GM12878 (cell line): ENCODE measurements at regions not wholly inside any gene's neighbourhood (a gene's known extent, or its start where the extent isn't known, plus 50 kb on each side); places are given as distances from the start of the nearest gene placed in this dataset.

Experiments used
- ATAC-seq: fragments of 200-7000 bp; cut with Tn5 transposase; 3 replicates; pipeline ENCODE4 v1.9.1; 2020; ENCODE audit warnings: mild to moderate bottlenecking, moderate library complexity
- BruUV-seq: library from RNA; stranded (reverse); fragments of 400-500 nt; replicated peaks from 2 replicates; lab custom pipeline; 2021; lab: Mats Ljungman, UMichigan
- CTCF ChIA-PET: fragments of 300-600 bp; sonication (Branson Sonifier 250); formaldehyde crosslinking; extraction: SDS; loops from one replicate; lab custom pipeline; 2021; ENCODE audit warnings: inconsistent platforms; lab: Yijun Ruan, JAX
- POLR2A ChIA-PET: fragments of 350-600 bp; formaldehyde crosslinking; extraction: SDS; loops from one replicate; lab custom pipeline; 2021; ENCODE audit warnings: inconsistent platforms; lab: Charles Lee
- RAD21 ChIA-PET: fragments of 300-600 bp; sonication (Branson Sonifier 250); formaldehyde crosslinking; loops from one replicate; lab custom pipeline; 2023; ENCODE audit warnings: antibody characterized with exemption; ENCODE audit not compliant: unreplicated experiment; lab: Charles Lee
- SMC1A ChIA-PET: fragments of 300-600 bp; sonication (Branson Sonifier 250); formaldehyde crosslinking; loops from one replicate; lab custom pipeline; 2023; ENCODE audit not compliant: unreplicated experiment, uncharacterized antibody; lab: Charles Lee
- DNase-seq: peaks from one replicate; pipeline ENCODE4 v3.0.0-alpha.2; 2011; ENCODE audit warnings: low read depth, low spot score
- FAIRE-seq: peaks from 3 replicates; lab custom pipeline; 2011; peaks lifted over from hg19 to GRCh38; lab: Jason Lieb, UNC
- H2AFZ ChIP-seq: 2 replicates; pipeline ENCODE4 v1.6.0; 2011; ENCODE audit warnings: low read depth, low read length, control low read depth; ENCODE audit not compliant: control insufficient read depth
- H3K27ac ChIP-seq: 2 replicates; pipeline ENCODE4 v1.5.1; 2011; ENCODE audit warnings: control low read depth; ENCODE audit not compliant: control insufficient read depth, insufficient read depth
- H3K27me3 ChIP-seq, 2 experiments: replicated peaks in 1 of 2; 2 replicates each; pipeline versions ENCODE4 v1.6.0 to v1.6.1; 2011; ENCODE audit warnings: low read length in 1 of 2; ENCODE audit not compliant: control insufficient read depth in 2 of 2, insufficient read depth in 2 of 2
- H3K36me3 ChIP-seq, 2 experiments: 2 replicates each; pipeline ENCODE4 v1.5.1; 2011; ENCODE audit warnings: low read length in 1 of 2; ENCODE audit not compliant: control insufficient read depth in 2 of 2, insufficient read depth in 2 of 2
- H3K4me1 ChIP-seq: 2 replicates; pipeline ENCODE4 v1.6.1; 2011; ENCODE audit warnings: mild to moderate bottlenecking, low read length, moderate library complexity, mixed read lengths; ENCODE audit not compliant: control insufficient read depth, insufficient read depth
- H3K4me2 ChIP-seq: 2 replicates; pipeline ENCODE4 v1.6.0; 2011; ENCODE audit warnings: control low read depth; ENCODE audit not compliant: control insufficient read depth, insufficient read depth
- H3K4me3 ChIP-seq: fragments of 200-600 bp; sonication (generic); 2 replicates; pipeline ENCODE4 v1.5.1; 2016
- H3K79me2 ChIP-seq: 2 replicates; pipeline ENCODE4 v1.6.0; 2011; ENCODE audit warnings: low read length; ENCODE audit not compliant: control insufficient read depth, insufficient read depth
- H3K9ac ChIP-seq: 2 replicates; pipeline ENCODE4 v1.8.0; 2011; ENCODE audit warnings: low read length, control low read depth, mixed read lengths; ENCODE audit not compliant: control insufficient read depth, insufficient read depth
- H3K9me3 ChIP-seq: replicated peaks from 3 replicates; pipeline ENCODE4 v1.5.1; 2011; ENCODE audit warnings: mild to moderate bottlenecking, low read length; ENCODE audit not compliant: control insufficient read depth, insufficient read depth
- H4K20me1 ChIP-seq: 2 replicates; pipeline ENCODE4 v1.6.0; 2011; ENCODE audit not compliant: control insufficient read depth, insufficient read depth
- BMI1 ChIP-seq: fragments of 450-650 bp; IDR thresholded peaks from 2 replicates; pipeline ENCODE4 v1.6.1; 2016; ENCODE audit warnings: mild to moderate bottlenecking, moderate library complexity, borderline replicate concordance
- FOS ChIP-seq: IDR thresholded peaks from 3 replicates; pipeline ENCODE4 v1.6.1; 2011; ENCODE audit warnings: borderline replicate concordance; ENCODE audit not compliant: insufficient read length; ENCODE audit errors: extremely low read depth
- IKZF2 ChIP-seq, 2 experiments: fragments of 450-650 bp; IDR thresholded peaks; 2 replicates each; pipeline ENCODE4 v1.6.1; 2017; ENCODE audit warnings: mild to moderate bottlenecking in 2 of 2, moderate library complexity in 2 of 2
- IRF4 ChIP-seq: IDR thresholded peaks from 2 replicates; pipeline ENCODE4 v1.6.1; 2011; ENCODE audit warnings: low read depth, low read length
- MEF2A ChIP-seq: IDR thresholded peaks from 2 replicates; pipeline ENCODE4 v1.6.1; 2011; ENCODE audit warnings: low read depth, mild to moderate bottlenecking, low read length, moderate library complexity; ENCODE audit not compliant: insufficient read depth
- SPI1 ChIP-seq: IDR thresholded peaks from 2 replicates; pipeline ENCODE4 v1.6.1; 2011; ENCODE audit warnings: low read depth, mild to moderate bottlenecking, low read length, moderate library complexity, borderline replicate concordance; ENCODE audit not compliant: insufficient read depth
- TCF7 ChIP-seq: IDR thresholded peaks from 2 replicates; pipeline ENCODE4 v1.6.1; 2014; ENCODE audit warnings: antibody characterized with exemption, borderline replicate concordance
- WGBS: methylation state at CpG from one replicate; pipeline ENCODE4 v1.1.6; 2016; ENCODE audit warnings: low lambda C conversion rate; ENCODE audit not compliant: insufficient replicate concordance, insufficient coverage; ENCODE audit errors: missing lambda C conversion rate; 5-methylcytosine and 5-hydroxymethylcytosine counted together
- in situ Hi-C: fragments of 300-500 bp; cut with MboI; formaldehyde crosslinking; loops from 9 replicates; pipeline ENCODE4 v1.14.3; 2018; ENCODE audit warnings: mixed read lengths
- intact Hi-C: fragments of 100-400 bp; cut with micrococcal nuclease; formaldehyde crosslinking; loops from one replicate; pipeline ENCODE4 v1.14.2; 2022; ENCODE audit not compliant: unreplicated experiment
- TF ChIP-seq, protein P1 (sequence below): fragments of 450-650 bp; formaldehyde crosslinking; IDR thresholded peaks from 2 replicates; pipeline ENCODE4 v1.5.0; 2022; ENCODE audit warnings: mild to moderate bottlenecking, missing genetic modification characterization
- TF ChIP-seq, protein P2 (sequence below): fragments of 450-650 bp; IDR thresholded peaks from 2 replicates; pipeline ENCODE4 v1.6.1; 2017; ENCODE audit warnings: borderline replicate concordance
- TF ChIP-seq, protein P3 (sequence below), 3 experiments: IDR thresholded peaks in 2 of 3; conservative IDR thresholded peaks in 1 of 3; 2 replicates each; pipeline ENCODE4 v1.5.1; 2011; ENCODE audit warnings: low read depth in 3 of 3, low read length in 3 of 3, mild to moderate bottlenecking in 3 of 3, control low read depth in 2 of 3, moderate library complexity in 2 of 3, inconsistent platforms in 1 of 3, mixed read lengths in 1 of 3; ENCODE audit not compliant: control insufficient read depth in 2 of 3, insufficient read depth in 1 of 3; ENCODE audit errors: extremely low read depth in 1 of 3

- ChIA-PET SMC1A (no interaction called here), CTCF (no interaction called here)
- 75% methylated on average over 3 of the region's 3 CpGs for WGBS
- H3K27ac ChIP-seq, result no peak overlapping the region
- no peak for TF ChIP-seq IKZF2 (IDR thresholded peaks at IDR 0.05)
- no peak for TF ChIP-seq FOS
- TF ChIP-seq, protein P1, sequence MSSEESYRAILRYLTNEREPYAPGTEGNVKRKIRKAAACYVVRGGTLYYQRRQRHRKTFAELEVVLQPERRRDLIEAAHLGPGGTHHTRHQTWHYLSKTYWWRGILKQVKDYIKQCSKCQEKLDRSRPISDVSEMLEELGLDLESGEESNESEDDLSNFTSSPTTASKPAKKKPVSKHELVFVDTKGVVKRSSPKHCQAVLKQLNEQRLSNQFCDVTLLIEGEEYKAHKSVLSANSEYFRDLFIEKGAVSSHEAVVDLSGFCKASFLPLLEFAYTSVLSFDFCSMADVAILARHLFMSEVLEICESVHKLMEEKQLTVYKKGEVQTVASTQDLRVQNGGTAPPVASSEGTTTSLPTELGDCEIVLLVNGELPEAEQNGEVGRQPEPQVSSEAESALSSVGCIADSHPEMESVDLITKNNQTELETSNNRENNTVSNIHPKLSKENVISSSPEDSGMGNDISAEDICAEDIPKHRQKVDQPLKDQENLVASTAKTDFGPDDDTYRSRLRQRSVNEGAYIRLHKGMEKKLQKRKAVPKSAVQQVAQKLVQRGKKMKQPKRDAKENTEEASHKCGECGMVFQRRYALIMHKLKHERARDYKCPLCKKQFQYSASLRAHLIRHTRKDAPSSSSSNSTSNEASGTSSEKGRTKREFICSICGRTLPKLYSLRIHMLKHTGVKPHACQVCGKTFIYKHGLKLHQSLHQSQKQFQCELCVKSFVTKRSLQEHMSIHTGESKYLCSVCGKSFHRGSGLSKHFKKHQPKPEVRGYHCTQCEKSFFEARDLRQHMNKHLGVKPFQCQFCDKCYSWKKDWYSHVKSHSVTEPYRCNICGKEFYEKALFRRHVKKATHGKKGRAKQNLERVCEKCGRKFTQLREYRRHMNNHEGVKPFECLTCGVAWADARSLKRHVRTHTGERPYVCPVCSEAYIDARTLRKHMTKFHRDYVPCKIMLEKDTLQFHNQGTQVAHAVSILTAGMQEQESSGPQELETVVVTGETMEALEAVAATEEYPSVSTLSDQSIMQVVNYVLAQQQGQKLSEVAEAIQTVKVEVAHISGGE, result no peak
- TF ChIP-seq, protein P2, sequence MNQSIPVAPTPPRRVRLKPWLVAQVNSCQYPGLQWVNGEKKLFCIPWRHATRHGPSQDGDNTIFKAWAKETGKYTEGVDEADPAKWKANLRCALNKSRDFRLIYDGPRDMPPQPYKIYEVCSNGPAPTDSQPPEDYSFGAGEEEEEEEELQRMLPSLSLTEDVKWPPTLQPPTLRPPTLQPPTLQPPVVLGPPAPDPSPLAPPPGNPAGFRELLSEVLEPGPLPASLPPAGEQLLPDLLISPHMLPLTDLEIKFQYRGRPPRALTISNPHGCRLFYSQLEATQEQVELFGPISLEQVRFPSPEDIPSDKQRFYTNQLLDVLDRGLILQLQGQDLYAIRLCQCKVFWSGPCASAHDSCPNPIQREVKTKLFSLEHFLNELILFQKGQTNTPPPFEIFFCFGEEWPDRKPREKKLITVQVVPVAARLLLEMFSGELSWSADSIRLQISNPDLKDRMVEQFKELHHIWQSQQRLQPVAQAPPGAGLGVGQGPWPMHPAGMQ, result no peak
- TF ChIP-seq MEF2A, result no peak
- no peak for TF ChIP-seq BMI1
- TF ChIP-seq, protein P3, sequence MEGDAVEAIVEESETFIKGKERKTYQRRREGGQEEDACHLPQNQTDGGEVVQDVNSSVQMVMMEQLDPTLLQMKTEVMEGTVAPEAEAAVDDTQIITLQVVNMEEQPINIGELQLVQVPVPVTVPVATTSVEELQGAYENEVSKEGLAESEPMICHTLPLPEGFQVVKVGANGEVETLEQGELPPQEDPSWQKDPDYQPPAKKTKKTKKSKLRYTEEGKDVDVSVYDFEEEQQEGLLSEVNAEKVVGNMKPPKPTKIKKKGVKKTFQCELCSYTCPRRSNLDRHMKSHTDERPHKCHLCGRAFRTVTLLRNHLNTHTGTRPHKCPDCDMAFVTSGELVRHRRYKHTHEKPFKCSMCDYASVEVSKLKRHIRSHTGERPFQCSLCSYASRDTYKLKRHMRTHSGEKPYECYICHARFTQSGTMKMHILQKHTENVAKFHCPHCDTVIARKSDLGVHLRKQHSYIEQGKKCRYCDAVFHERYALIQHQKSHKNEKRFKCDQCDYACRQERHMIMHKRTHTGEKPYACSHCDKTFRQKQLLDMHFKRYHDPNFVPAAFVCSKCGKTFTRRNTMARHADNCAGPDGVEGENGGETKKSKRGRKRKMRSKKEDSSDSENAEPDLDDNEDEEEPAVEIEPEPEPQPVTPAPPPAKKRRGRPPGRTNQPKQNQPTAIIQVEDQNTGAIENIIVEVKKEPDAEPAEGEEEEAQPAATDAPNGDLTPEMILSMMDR (IDR thresholded peaks at IDR 0.05 in 2 of 3, conservative IDR thresholded peaks at IDR 0.05 in 1 of 3; ENCODE audit: control insufficient read depth in 2 of 3, extremely low read depth in 1 of 3, insufficient read depth in 1 of 3, low read depth in 3 of 3, low read length in 3 of 3), result no peak
- no peak for TF ChIP-seq TCF7
- no peak for TF ChIP-seq SPI1
- no peak for TF ChIP-seq IRF4
- TF ChIP-seq, all 136 proteins: peak for 0
- Histone ChIP-seq H2AFZ (no peak overlapping the region), H3K36me3 (no peaks in the 10 kb centered on the region), H3K4me2 (no peak overlapping the region), H3K27me3 (0 out of 4 replicates have a peak, but pooled peaks cover 1 to 4% of the 10 kb centered on the region in 2 experiments), H3K79me2 (no peaks in the 10 kb centered on the region), H3K4me3 (no peak overlapping the region), H3K9me3 (no peaks in the 10 kb centered on the region), H3K4me1 (no peaks in the 10 kb centered on the region), H4K20me1 (no peaks in the 10 kb centered on the region), H3K9ac (no peak overlapping the region)
- POLR2A ChIA-PET, result no interaction called here
- in situ Hi-C loops, result no loop called here
- RAD21 ChIA-PET, result no interaction called here
- FAIRE-seq (no peak), DNase-seq (no peak), ATAC-seq (no peak)
- no TSS peak for BruUV-seq
- intact Hi-C loops, result no loop called here
These were observed 110.0 kb upstream of the HES1 start for GRCh38 chr3:194025951-194026350.
